Tibial nerve (tissue), 4 donors: ENCODE measurements at regions not wholly inside any gene's neighbourhood (a gene's known extent, or its start where the extent isn't known, plus 50 kb on each side); places are given as distances from the start of the nearest gene placed in this dataset.

Experiments used
- EP300 ChIP-seq, 2 donors: sonication (generic); formaldehyde crosslinking; IDR thresholded peaks; one replicate each; pipeline ENCODE4 v1.6.1; 2017; ENCODE audit warnings: antibody characterized with exemption in 2 of 2, mild to moderate bottlenecking in 1 of 2
- POLR2A ChIP-seq, 2 donors: fragments of 450-650 bp; IDR thresholded peaks; one replicate each; pipeline ENCODE4 v1.6.1; 2017; ENCODE audit warnings: antibody characterized with exemption in 2 of 2, mild to moderate bottlenecking in 2 of 2, moderate library complexity in 2 of 2
- TF ChIP-seq, protein P1 (sequence below), 5 experiments: fragments of 200-600 bp in 3 of 5; fragments of 450-650 bp in 2 of 5; sonication (generic) in 3 of 5; IDR thresholded peaks; one replicate each; pipeline ENCODE4 v1.5.1; 2016 to 2019; ENCODE audit warnings: antibody characterized with exemption in 5 of 5, mild to moderate bottlenecking in 3 of 5, moderate library complexity in 2 of 5

DNA sequence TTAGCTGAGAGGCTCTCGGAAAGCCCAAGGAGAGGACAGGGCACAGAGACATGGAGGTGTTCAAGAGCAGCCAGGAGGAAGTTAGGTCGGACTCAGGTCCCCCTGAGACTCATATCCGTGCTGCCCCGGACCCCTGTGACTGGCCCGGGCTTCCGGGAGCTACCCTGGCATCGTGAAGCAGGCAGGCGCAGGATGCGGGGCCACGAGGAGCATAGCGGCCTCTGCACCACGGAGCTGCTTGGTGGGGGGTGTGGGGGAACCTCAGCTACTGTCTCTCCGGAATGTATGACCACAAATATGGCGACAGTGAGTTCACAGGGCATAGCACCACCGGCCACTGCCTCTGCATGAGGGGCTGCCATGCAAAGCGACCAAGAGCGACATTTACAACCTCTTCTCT lies 112.2 kb upstream of the GUCA2B start:
- TF ChIP-seq POLR2A (IDR thresholded peaks at IDR 0.05) (no peak), EP300 (IDR thresholded peaks at IDR 0.05) (no peak)
- TF ChIP-seq, protein P1, sequence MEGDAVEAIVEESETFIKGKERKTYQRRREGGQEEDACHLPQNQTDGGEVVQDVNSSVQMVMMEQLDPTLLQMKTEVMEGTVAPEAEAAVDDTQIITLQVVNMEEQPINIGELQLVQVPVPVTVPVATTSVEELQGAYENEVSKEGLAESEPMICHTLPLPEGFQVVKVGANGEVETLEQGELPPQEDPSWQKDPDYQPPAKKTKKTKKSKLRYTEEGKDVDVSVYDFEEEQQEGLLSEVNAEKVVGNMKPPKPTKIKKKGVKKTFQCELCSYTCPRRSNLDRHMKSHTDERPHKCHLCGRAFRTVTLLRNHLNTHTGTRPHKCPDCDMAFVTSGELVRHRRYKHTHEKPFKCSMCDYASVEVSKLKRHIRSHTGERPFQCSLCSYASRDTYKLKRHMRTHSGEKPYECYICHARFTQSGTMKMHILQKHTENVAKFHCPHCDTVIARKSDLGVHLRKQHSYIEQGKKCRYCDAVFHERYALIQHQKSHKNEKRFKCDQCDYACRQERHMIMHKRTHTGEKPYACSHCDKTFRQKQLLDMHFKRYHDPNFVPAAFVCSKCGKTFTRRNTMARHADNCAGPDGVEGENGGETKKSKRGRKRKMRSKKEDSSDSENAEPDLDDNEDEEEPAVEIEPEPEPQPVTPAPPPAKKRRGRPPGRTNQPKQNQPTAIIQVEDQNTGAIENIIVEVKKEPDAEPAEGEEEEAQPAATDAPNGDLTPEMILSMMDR (IDR thresholded peaks at IDR 0.05), result no peak
